Neural cell (in vitro differentiated cells): ENCODE measurements at regions not wholly inside any gene's neighbourhood (a gene's known extent, or its start where the extent isn't known, plus 50 kb on each side); places are given as distances from the start of the nearest gene placed in this dataset.

Experiments
- H2AFZ ChIP-seq: fragments of 200-600, 300-800 bp; sonication (generic), shearing (Covaris generic); 2 replicates; pipeline ENCODE4 v1.6.0; 2014; ENCODE audit warnings: low read depth, mild to moderate bottlenecking, antibody characterized with exemption, low read length, moderate library complexity
- H3F3A ChIP-seq: fragments of 200-600 bp; shearing (Covaris generic); 2 replicates; pipeline ENCODE4 v1.6.1; 2016; ENCODE audit warnings: mild to moderate bottlenecking, moderate library complexity, mixed read lengths, antibody characterized with exemption, low read length; ENCODE audit not compliant: insufficient read depth, poor library complexity, severe bottlenecking
- H3K27ac ChIP-seq: fragments of 200-600, 300-800 bp; sonication (generic), shearing (Covaris generic); 2 replicates; pipeline ENCODE4 v1.5.1; 2014; ENCODE audit warnings: mild to moderate bottlenecking, low read length, moderate library complexity
- H3K27me3 ChIP-seq: fragments of 300-800, 200-600 bp; sonication (generic), shearing (Covaris generic); 2 replicates; pipeline ENCODE4 v1.6.0; 2014; ENCODE audit warnings: mild to moderate bottlenecking, low read depth, low read length, moderate library complexity; ENCODE audit not compliant: insufficient read depth
- H3K36me3 ChIP-seq: fragments of 300-800, 200-600 bp; sonication (generic), shearing (Covaris generic); 2 replicates; pipeline ENCODE4 v1.5.1; 2014; ENCODE audit warnings: mild to moderate bottlenecking, antibody characterized with exemption, low read length, moderate library complexity; ENCODE audit not compliant: insufficient read depth
- H3K4me2 ChIP-seq: fragments of 300-800, 200-600 bp; sonication (generic), shearing (Covaris generic); 2 replicates; pipeline ENCODE4 v1.6.0; 2014; ENCODE audit warnings: mild to moderate bottlenecking, low read length
- H3K4me3 ChIP-seq: fragments of 300-800, 200-600 bp; sonication (generic), shearing (Covaris generic); 2 replicates; pipeline ENCODE4 v1.5.1; 2014; ENCODE audit warnings: mild to moderate bottlenecking, low read length, moderate library complexity
- H3K79me2 ChIP-seq: fragments of 200-600 bp; shearing (Covaris generic); replicated peaks from 2 replicates; pipeline ENCODE4 v1.6.0; 2014; ENCODE audit warnings: mild to moderate bottlenecking, low read length, moderate library complexity; ENCODE audit not compliant: insufficient read depth
- H3K9ac ChIP-seq: fragments of 300-800, 200-600 bp; sonication (generic), shearing (Covaris generic); 2 replicates; pipeline ENCODE4 v1.6.1; 2016; ENCODE audit warnings: mild to moderate bottlenecking, low read length, mixed read lengths
- H3K9me2 ChIP-seq: fragments of 200-600 bp; shearing (Covaris generic); 2 replicates; pipeline ENCODE4 v1.6.1; 2016; ENCODE audit warnings: mild to moderate bottlenecking, low read length, mixed read lengths; ENCODE audit not compliant: insufficient read depth
- H3K9me3 ChIP-seq: fragments of 200-600, 300-800 bp; sonication (generic), shearing (Covaris generic); 2 replicates; pipeline ENCODE4 v1.6.1; 2016; ENCODE audit warnings: mild to moderate bottlenecking, mixed run types, low read length, moderate library complexity, mixed read lengths
- H4K20me1 ChIP-seq: fragments of 200-600 bp; shearing (Covaris generic); 2 replicates; pipeline ENCODE4 v1.6.1; 2016; ENCODE audit warnings: mild to moderate bottlenecking, mixed run types; ENCODE audit not compliant: insufficient read depth
- CTCF ChIP-seq: fragments of 450-650 bp; IDR thresholded peaks from 2 replicates; pipeline ENCODE4 v1.5.1; 2014; ENCODE audit warnings: antibody characterized with exemption, mild to moderate bottlenecking, moderate library complexity; ENCODE audit not compliant: poor library complexity, severe bottlenecking
- EP300 ChIP-seq: fragments of 450-650 bp; conservative IDR thresholded peaks from 2 replicates; pipeline ENCODE4 v1.6.1; 2014; ENCODE audit warnings: antibody characterized with exemption, mild to moderate bottlenecking, moderate library complexity; ENCODE audit not compliant: poor library complexity, severe bottlenecking
- EZH2 ChIP-seq: fragments of 200-600, 300-800 bp; shearing (Covaris generic), sonication (generic); IDR thresholded peaks from 2 replicates; pipeline ENCODE4 v1.6.1; 2014; ENCODE audit warnings: antibody characterized with exemption, low read length, borderline replicate concordance, mild to moderate bottlenecking; ENCODE audit not compliant: insufficient read depth, poor library complexity, severe bottlenecking
- MXI1 ChIP-seq: fragments of 450-650 bp; conservative IDR thresholded peaks from 2 replicates; pipeline ENCODE4 v1.6.1; 2014; ENCODE audit warnings: antibody characterized with exemption, mild to moderate bottlenecking; ENCODE audit not compliant: poor library complexity, severe bottlenecking
- POLR2AphosphoS5 ChIP-seq: IDR thresholded peaks from 2 replicates; pipeline ENCODE4 v1.6.1; 2012
- RAD21 ChIP-seq: fragments of 450-650 bp; conservative IDR thresholded peaks from 2 replicates; pipeline ENCODE4 v1.6.1; 2014; ENCODE audit warnings: antibody characterized with exemption, mild to moderate bottlenecking, moderate library complexity
- REST ChIP-seq: IDR thresholded peaks from 2 replicates; pipeline ENCODE4 v1.6.1; 2012; ENCODE audit warnings: borderline replicate concordance
- SMC3 ChIP-seq: fragments of 450-650 bp; conservative IDR thresholded peaks from 2 replicates; pipeline ENCODE4 v1.6.1; 2014; ENCODE audit warnings: antibody characterized with exemption, mild to moderate bottlenecking, moderate library complexity; ENCODE audit not compliant: poor library complexity
- TAF1 ChIP-seq: IDR thresholded peaks from 2 replicates; pipeline ENCODE4 v1.6.1; 2012; ENCODE audit warnings: low read depth

GRCh38 chr1:104953555-104953954 is 1203.9 kb downstream of the AMY1C start:
- no peak overlapping the region for H3K4me2 ChIP-seq
- H3K79me2 ChIP-seq: no peaks in the 10 kb centered on the region
- H3K4me3 ChIP-seq: no peak overlapping the region
- H3K36me3 ChIP-seq: no peaks in the 10 kb centered on the region
- no peaks in the 10 kb centered on the region for H3F3A ChIP-seq
- no peaks in the 10 kb centered on the region for H3K9me3 ChIP-seq
- no peaks in the 10 kb centered on the region for H3K9me2 ChIP-seq
- no peaks in the 10 kb centered on the region for H3K27me3 ChIP-seq
- H2AFZ ChIP-seq: no peak overlapping the region
- no peak overlapping the region for H3K27ac ChIP-seq
- no peaks in the 10 kb centered on the region for H4K20me1 ChIP-seq
- TF ChIP-seq CTCF (no peak), REST (no peak), TAF1 (no peak), MXI1 (no peak), RAD21 (no peak), SMC3 (no peak), EP300 (no peak), POLR2AphosphoS5 (no peak), EZH2 (no peak)
- H3K9ac ChIP-seq: no peak overlapping the region

- TF ChIP-seq EZH2: no peak
- Histone ChIP-seq H3K27me3 (no peaks in the 10 kb centered on the region), H3K9ac (no peak overlapping the region), H3K36me3 (no peaks in the 10 kb centered on the region), H4K20me1 (no peaks in the 10 kb centered on the region), H3K79me2 (no peaks in the 10 kb centered on the region), H2AFZ (no peak overlapping the region), H3K9me2 (no peaks in the 10 kb centered on the region), H3F3A (no peaks in the 10 kb centered on the region), H3K4me3 (no peak overlapping the region), H3K9me3 (no peaks in the 10 kb centered on the region), H3K27ac (no peak overlapping the region), H3K4me2 (no peak overlapping the region)
Measured at GRCh38 chr1:104973516-104973915, 1223.8 kb downstream of the AMY1C start.

- Histone ChIP-seq H3K9me2 (no peaks in the 10 kb centered on the region), H3K27ac (no peak overlapping the region), H3K9me3 (no peaks in the 10 kb centered on the region), H3F3A (no peaks in the 10 kb centered on the region), H3K4me3 (no peak overlapping the region), H3K79me2 (no peaks in the 10 kb centered on the region), H2AFZ (no peak overlapping the region), H3K4me2 (no peak overlapping the region), H4K20me1 (no peaks in the 10 kb centered on the region), H3K27me3 (no peaks in the 10 kb centered on the region), H3K9ac (no peak overlapping the region), H3K36me3 (no peaks in the 10 kb centered on the region)
- TF ChIP-seq REST: no peak
- TF ChIP-seq POLR2AphosphoS5: no peak
- TF ChIP-seq CTCF: no peak
- no peak for TF ChIP-seq EZH2
- no peak for TF ChIP-seq RAD21
- no peak for TF ChIP-seq TAF1
- TF ChIP-seq SMC3: no peak
- TF ChIP-seq MXI1: no peak
Measured at GRCh38 chr1:104979651-104980050, 1230.0 kb downstream of the AMY1C start.
